PC-3 (cell line): ENCODE measurements at regions not wholly inside any gene's neighbourhood (a gene's known extent, or its start where the extent isn't known, plus 50 kb on each side); places are given as distances from the start of the nearest gene placed in this dataset.

ENCODE experiments used
- EZH2 ChIP-seq: fragments of 300-600 bp; sonication (generic); IDR thresholded peaks from one replicate; pipeline ENCODE4 v1.6.1; 2017; ENCODE audit warnings: antibody characterized with exemption, mild to moderate bottlenecking, low read length; ENCODE audit not compliant: unreplicated experiment
- EZH2phosphoT487 ChIP-seq: fragments of 300-600 bp; sonication (generic); IDR thresholded peaks from 2 replicates; pipeline ENCODE4 v1.6.1; 2018; ENCODE audit warnings: mild to moderate bottlenecking, antibody characterized with exemption, low read length, borderline replicate concordance
- TF ChIP-seq, protein P1 (sequence below): fragments of 300-600 bp; sonication (generic); conservative IDR thresholded peaks from 2 replicates; pipeline ENCODE4 v1.5.1; 2017; ENCODE audit warnings: antibody characterized with exemption, low read depth, mild to moderate bottlenecking, low read length

DNA sequence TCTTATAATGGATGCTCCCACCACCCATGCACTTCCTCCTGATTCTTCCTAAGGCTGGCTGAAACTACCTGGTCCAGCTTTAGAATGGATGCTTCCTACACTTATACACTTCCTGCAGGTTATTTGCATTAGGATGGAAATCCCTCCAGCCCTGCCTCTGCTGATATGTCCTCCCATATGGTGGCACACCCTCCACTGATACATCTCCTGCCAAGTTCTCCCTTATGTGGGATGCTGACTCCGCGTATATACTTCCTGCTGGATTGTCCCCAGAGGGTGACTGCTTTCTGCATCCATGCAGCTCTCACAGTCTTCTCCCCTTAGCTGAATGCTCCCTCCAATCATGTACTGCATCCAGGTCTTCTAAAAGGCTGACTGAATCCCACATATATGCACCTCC lies 254.6 kb upstream of the FAM47C start:
- TF ChIP-seq, protein P1, sequence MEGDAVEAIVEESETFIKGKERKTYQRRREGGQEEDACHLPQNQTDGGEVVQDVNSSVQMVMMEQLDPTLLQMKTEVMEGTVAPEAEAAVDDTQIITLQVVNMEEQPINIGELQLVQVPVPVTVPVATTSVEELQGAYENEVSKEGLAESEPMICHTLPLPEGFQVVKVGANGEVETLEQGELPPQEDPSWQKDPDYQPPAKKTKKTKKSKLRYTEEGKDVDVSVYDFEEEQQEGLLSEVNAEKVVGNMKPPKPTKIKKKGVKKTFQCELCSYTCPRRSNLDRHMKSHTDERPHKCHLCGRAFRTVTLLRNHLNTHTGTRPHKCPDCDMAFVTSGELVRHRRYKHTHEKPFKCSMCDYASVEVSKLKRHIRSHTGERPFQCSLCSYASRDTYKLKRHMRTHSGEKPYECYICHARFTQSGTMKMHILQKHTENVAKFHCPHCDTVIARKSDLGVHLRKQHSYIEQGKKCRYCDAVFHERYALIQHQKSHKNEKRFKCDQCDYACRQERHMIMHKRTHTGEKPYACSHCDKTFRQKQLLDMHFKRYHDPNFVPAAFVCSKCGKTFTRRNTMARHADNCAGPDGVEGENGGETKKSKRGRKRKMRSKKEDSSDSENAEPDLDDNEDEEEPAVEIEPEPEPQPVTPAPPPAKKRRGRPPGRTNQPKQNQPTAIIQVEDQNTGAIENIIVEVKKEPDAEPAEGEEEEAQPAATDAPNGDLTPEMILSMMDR, result no peak
- no peak for TF ChIP-seq EZH2
- TF ChIP-seq EZH2phosphoT487, result no peak
